ENCODE measurements at regions not wholly inside any gene's neighbourhood (a gene's known extent, or its start where the extent isn't known, plus 50 kb on each side); places are given as distances from the start of the nearest gene placed in this dataset.

DNA sequence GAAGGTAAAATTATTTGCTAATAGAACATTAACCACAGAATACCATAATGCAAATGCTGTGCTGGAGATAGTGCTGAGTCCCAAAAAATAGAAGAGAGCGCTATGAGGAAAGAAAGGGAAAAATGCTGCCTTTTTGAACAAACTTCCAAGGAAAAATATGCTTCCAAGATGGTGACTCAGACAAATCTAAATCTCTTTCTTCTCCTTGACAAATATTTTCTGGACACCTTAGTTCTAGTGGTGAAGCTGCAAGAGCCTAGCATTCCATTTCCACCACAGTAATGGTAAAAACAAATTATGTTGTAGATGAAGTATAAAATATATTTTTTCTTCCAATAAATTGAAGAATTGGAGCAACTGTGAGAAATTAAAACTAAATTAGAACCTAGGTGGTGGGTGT is 155.6 kb upstream of the TBX18 start:
- H3K23ac ChIP-seq (ENCODE audit: insufficient read length, low read depth, low read length): no peak overlapping the region
- no peak overlapping the region for H4K8ac ChIP-seq (replicated peaks; ENCODE audit: insufficient read length, low read depth, low read length)
- H2BK120ac ChIP-seq (ENCODE audit: low read depth, low read length, poor library complexity, severe bottlenecking): no peak overlapping the region
- Mint-ChIP-seq H3K9me3 (no peaks in the 10 kb centered on the region), H3K4me3 (no peak overlapping the region), H3K36me3 (ENCODE audit: insufficient read depth in 1 of 3, low read depth in 3 of 3) (no peaks in the 10 kb centered on the region), H3K27me3 (ENCODE audit: low read depth) (peaks cover 1% of the 10 kb centered on the region; the same call in 1 of the 2 replicates), H3K27ac (no peak overlapping the region), H3K4me1 (no peaks in the 10 kb centered on the region)
- H3K79me2 ChIP-seq (ENCODE audit: insufficient read depth, low read length): no peaks in the 10 kb centered on the region
- no peak overlapping the region for H2BK5ac ChIP-seq (ENCODE audit: insufficient read length, low read length)
- H3K18ac ChIP-seq (ENCODE audit: insufficient read length, low read depth, low read length): no peak overlapping the region
- no peaks in the 10 kb centered on the region for H3K4me1 ChIP-seq (ENCODE audit: insufficient read depth, low read length)
- no peak overlapping the region for H4K91ac ChIP-seq (ENCODE audit: insufficient read length, low read depth, low read length)
- TF ChIP-seq, protein P1, sequence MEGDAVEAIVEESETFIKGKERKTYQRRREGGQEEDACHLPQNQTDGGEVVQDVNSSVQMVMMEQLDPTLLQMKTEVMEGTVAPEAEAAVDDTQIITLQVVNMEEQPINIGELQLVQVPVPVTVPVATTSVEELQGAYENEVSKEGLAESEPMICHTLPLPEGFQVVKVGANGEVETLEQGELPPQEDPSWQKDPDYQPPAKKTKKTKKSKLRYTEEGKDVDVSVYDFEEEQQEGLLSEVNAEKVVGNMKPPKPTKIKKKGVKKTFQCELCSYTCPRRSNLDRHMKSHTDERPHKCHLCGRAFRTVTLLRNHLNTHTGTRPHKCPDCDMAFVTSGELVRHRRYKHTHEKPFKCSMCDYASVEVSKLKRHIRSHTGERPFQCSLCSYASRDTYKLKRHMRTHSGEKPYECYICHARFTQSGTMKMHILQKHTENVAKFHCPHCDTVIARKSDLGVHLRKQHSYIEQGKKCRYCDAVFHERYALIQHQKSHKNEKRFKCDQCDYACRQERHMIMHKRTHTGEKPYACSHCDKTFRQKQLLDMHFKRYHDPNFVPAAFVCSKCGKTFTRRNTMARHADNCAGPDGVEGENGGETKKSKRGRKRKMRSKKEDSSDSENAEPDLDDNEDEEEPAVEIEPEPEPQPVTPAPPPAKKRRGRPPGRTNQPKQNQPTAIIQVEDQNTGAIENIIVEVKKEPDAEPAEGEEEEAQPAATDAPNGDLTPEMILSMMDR (conservative IDR thresholded peaks at IDR 0.05): no peak
- H4K20me1 ChIP-seq (ENCODE audit: control insufficient read depth, insufficient read depth, insufficient read length): no peaks in the 10 kb centered on the region
- H3K14ac ChIP-seq (ENCODE audit: insufficient read depth, low read length): no peak overlapping the region
- no CpG with 5 or more reads among the region's 1 CpG for WGBS (ENCODE audit: extremely low coverage, insufficient read length, low lambda C conversion rate)
- H2AK5ac ChIP-seq (ENCODE audit: insufficient read length, low read length): no peak overlapping the region
- no peak overlapping the region for H3K56ac ChIP-seq (ENCODE audit: insufficient read length, low read depth, low read length)
- H3K79me1 ChIP-seq (ENCODE audit: insufficient read depth, low read depth, low read length, poor library complexity, severe bottlenecking): no peaks in the 10 kb centered on the region
- H3K9ac ChIP-seq (ENCODE audit: extremely low read depth, insufficient read length, low read length): no peak overlapping the region
- no peaks in the 10 kb centered on the region for H3K23me2 ChIP-seq (ENCODE audit: insufficient read length, low read depth, low read length, poor library complexity, severe bottlenecking)
- no peak overlapping the region for H2BK20ac ChIP-seq (ENCODE audit: low read depth, low read length, poor library complexity, severe bottlenecking)
- H2BK12ac ChIP-seq (ENCODE audit: insufficient read length, low read depth, low read length): no peak overlapping the region
- no peak overlapping the region for H3T11ph ChIP-seq (ENCODE audit: low read length)
- H3K27ac ChIP-seq (ENCODE audit: insufficient read length, low read depth, low read length): no peak overlapping the region
- DNase-seq: no peak
- H4K5ac ChIP-seq (ENCODE audit: insufficient read length, low read depth, low read length): no peak overlapping the region
- no peak overlapping the region for H3K4me2 ChIP-seq (ENCODE audit: insufficient read depth, insufficient read length, low read length)
- no peak overlapping the region for H2AFZ ChIP-seq (ENCODE audit: low read length)
- H3K4ac ChIP-seq (ENCODE audit: low read depth, low read length): no peak overlapping the region
- no peaks in the 10 kb centered on the region for H3K27me3 ChIP-seq (ENCODE audit: insufficient read depth, low read length)
- no peaks in the 10 kb centered on the region for H3K9me3 ChIP-seq (ENCODE audit: control insufficient read depth, low read depth, low read length)
- H2BK15ac ChIP-seq (ENCODE audit: low read depth, low read length): no peak overlapping the region

All from H9 (cell line).